ENCODE measurements at regions not wholly inside any gene's neighbourhood (a gene's known extent, or its start where the extent isn't known, plus 50 kb on each side); places are given as distances from the start of the nearest gene placed in this dataset.
"Not testable (repeated sequence)": the region's sequence is repeated elsewhere in the genome, so short reads cannot be mapped to it uniquely, and the experiment has no call there.

DNA sequence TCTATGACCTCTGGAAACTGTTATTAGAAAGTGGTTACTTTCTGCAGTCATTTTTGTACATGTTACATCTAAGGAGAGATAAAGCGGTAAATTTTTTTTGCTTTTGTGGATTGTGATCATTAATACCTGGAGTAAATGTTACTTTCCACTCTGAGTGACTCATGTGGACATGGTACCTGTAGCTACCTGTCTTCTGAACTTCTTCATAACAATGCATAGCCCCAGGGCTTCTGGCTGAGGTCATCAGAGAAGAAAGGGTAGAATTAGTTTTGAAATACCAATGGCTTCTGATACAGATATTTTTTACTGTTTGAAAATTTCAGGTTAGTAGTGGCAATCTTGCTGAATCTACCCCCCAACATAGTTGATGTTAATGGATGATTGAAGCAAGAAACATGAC is 489.3 kb downstream of the RWDD3 start:
- DNase-seq (ENCODE audit: low spot score) = no peak
- intact Hi-C loops (cut with DNase I) = no loop called here

DNA sequence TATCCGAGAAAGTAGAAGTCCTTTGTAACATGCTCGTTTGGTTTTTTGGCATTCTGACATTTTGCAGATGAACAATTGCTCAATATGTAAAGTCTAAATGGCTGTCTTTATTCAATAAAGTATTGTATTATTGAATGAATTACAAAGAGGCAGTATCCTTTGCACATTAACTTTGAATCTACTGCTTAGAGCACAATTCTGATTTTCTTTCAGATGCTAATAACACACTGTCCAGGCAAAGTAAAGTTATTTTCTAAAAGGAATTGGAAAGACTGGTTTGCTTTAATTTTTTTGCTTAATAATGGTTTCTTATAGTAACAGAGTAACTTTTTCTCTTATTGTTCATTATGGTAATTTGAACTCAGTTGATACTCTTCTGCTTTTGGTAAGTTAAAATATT is 494.8 kb downstream of the RWDD3 start:
- intact Hi-C loops (cut with DNase I) = no loop called here
- no peak for DNase-seq (ENCODE audit: low spot score)

GRCh38 chr1:95730986-95731385 is 497.0 kb downstream of the RWDD3 start:
- intact Hi-C loops (cut with DNase I) = no loop called here
- no peak for DNase-seq (ENCODE audit: low spot score)

GRCh38 chr1:95731466-95731865 is 497.5 kb downstream of the RWDD3 start:
- no peak for DNase-seq (ENCODE audit: low spot score)
- intact Hi-C loops (cut with DNase I) = no loop called here

GRCh38 chr1:95733031-95733430 is 499.0 kb downstream of the RWDD3 start:
- no peak for DNase-seq (ENCODE audit: low spot score)
- intact Hi-C loops (cut with DNase I) = no loop called here

GRCh38 chr1:95733671-95734070 is 499.7 kb downstream of the RWDD3 start:
- no peak for DNase-seq (ENCODE audit: low spot score)
- intact Hi-C loops (cut with DNase I) = no loop called here

- no peak for DNase-seq (ENCODE audit: low spot score)
- intact Hi-C loops (cut with DNase I) = no loop called here
Observed at GRCh38 chr1:95734560-95734959, 500.6 kb downstream of the RWDD3 start.

- intact Hi-C loops (cut with DNase I) = no loop called here
- DNase-seq (ENCODE audit: low spot score) = no peak
Observed at GRCh38 chr1:95742591-95743089, 508.6 kb downstream of the RWDD3 start.

DNA sequence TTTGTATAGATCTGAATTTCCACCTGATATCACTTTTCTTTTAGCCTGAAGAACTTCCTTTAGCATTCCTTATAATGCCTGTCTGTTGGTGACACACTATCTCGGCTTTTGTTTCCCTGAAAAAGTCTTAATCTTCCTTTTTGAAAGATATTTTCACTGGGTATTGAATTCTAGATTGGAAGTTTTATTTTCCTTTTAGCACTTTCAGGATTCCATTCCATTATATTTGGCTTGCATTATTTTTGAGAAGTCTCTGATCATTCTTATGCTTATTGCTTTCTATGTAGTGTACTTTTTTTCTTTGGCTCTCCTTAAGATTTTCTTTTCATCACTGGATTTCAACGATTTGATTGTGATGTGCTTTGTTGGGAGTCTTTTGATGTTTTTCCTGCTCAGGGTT is 510.7 kb downstream of the RWDD3 start:
- intact Hi-C loops (cut with DNase I) = no loop called here
- no peak for DNase-seq (ENCODE audit: low spot score)

DNA sequence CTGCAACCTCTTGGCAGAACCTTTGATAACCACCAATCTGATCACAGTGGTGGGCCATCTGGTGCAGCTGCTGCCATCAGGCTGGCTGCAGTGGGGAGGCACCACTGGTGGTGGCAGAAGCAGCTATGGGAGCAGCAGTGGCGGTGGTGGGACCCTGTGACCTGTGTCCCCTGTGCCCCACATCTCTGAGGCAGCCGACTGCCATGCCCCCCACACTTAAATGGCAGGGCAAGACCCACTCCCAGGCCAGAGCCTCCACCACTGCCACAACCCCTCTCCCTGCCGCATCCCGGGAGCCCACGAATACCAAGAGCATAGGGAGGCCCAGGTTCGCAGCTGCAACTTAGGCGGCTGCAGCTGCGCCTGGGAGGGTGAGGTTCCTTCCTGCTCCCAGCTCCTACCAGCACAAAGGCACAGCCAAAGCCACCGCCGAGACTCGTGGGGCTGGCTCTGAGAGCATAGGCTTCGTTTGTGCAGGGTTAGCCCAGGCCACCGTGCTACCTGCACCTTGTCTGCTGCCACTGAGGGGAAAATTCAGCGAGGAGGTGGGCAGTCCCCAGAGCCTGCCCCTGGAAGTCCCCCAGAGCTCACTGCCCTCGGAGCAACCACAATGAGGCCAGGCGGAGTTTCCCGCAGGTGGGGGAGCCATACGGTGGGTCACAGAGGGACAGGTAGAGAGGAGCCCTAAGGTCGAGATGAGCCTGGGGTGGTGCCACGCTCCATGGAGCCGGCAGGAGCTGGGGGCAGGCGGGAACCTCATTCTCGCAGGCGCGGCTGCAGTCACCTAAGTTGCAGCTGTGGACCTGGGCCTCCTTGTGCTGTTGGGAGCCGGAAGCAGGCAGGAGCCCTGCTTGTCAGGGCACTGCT is 518.7 kb downstream of the RWDD3 start:
- intact Hi-C loops (cut with DNase I) = no loop called here
- no peak for DNase-seq (ENCODE audit: low spot score)

DNA sequence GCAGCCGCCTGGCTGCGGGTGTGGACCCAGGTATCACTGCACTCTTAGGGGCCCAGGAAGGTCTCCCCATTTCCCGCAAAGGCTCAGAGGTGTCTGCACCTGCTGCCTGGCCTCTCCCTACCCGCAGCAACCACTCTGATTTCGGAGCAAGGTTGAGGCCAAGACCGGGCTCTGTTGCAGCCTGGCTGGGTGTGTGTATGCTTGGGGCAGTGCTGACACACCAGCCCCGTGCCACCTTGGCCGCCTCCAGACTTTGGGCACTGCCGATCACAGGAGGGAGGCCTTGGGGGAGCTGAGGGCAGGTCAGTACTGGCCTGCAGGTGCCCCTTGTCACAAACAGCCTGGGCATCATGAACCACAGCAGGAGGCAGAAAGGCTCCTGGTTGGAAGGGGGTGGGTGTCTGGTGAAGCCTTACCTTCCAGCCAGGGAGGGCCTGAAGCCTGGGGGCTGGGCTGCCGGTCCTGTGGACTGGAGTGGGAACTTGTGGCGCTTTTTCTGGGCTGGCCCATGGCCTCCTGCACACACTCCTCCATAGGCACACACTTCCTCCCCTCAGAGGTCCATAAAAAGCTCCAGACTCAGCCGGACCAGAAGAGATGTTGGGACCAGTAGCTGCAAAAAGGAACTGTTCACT is 519.5 kb downstream of the RWDD3 start:
- no peak for DNase-seq (ENCODE audit: low spot score)
- intact Hi-C loops (cut with DNase I) = no loop called here

DNA sequence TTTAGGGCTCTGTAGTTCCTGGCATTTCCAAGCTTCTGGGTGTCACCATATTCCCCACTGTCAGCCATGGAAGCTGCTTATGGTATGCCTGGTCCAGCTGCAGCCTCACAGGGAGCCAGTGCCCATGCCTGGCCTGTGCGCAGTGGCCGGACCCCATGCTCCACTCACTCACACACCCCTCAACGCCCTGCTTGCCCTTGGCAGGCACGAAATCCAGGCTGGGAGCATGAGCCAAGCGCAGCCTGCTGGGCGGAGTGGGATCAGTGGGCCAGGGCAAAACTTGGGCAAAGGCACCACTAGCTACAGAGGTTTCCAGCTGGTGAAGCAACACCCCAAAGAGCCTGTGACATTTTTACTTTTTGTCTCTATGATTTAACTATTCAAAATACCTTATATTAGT is 520.4 kb downstream of the RWDD3 start:
- intact Hi-C loops (cut with DNase I) = no loop called here
- DNase-seq (ENCODE audit: low spot score) = no peak

GRCh38 chr1:95766036-95766435 is 532.0 kb downstream of the RWDD3 start:
- intact Hi-C loops (cut with DNase I) = no loop called here
- no peak for DNase-seq (ENCODE audit: low spot score)

DNA sequence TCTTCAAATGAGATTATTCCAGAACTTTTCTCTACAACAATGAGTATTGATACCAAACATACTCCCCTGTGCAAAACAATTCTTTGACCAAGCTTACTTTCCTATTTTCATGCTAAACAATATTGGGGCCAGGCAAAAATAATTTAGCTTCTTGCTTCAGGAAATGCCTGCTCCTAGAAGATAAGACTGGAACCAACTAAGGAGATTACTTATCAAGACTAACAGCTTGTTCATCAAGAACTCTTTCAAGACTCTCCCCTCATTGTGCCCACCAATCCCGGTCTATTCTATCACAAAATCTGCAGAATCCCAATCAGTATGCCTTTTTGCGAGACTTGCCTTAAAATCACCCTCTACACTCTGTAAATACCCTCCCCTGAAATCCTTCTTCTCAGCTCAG is 536.6 kb downstream of the RWDD3 start:
- intact Hi-C loops (cut with DNase I) = no loop called here

DNA sequence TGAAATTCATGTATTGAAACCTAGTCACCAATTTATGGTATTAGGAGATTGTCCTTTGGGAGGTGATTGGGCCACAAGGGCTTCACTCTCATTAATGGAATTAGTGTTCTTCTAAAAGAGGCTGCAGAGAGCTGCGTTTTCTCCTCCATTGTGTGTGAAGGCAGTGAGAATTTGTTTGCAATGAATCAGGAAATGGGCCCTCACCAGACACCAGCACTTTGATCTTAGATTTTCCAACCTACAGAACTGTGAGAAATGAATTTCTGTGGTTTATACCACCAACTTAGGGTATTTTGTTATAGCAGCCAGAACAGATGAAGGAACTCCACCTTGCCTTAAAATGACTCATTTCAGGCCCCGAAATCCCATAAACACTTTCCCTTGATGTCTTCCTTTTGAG is 544.2 kb downstream of the RWDD3 start:
- intact Hi-C loops (cut with DNase I) = no loop called here
- no peak for DNase-seq (ENCODE audit: low spot score)

More for the DNA sequence above, 536.6 kb downstream of the RWDD3 start:
- DNase-seq (ENCODE audit: low spot score) = no peak

DNA sequence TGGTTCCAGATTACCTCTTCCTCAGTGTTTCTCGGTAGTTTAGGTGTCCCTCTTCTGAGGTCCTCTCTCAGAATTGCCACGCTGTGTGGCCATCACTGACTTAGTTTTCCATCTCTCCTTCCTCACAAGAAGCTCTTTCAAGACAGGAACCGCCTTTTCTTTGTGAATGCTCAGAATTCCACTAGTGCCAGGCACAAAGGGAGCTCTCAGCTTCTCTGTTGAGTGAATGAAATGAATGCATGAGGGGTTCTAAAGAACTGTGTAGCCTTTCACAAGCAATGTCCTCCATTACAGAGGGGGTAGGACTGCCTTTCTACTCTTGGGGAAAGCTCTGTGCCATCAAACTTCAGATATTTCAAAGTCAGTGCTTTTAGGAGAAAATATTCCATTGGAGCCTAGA is 546.8 kb downstream of the RWDD3 start:
- intact Hi-C loops (cut with DNase I) = no loop called here
- no peak for DNase-seq (ENCODE audit: low spot score)

DNA sequence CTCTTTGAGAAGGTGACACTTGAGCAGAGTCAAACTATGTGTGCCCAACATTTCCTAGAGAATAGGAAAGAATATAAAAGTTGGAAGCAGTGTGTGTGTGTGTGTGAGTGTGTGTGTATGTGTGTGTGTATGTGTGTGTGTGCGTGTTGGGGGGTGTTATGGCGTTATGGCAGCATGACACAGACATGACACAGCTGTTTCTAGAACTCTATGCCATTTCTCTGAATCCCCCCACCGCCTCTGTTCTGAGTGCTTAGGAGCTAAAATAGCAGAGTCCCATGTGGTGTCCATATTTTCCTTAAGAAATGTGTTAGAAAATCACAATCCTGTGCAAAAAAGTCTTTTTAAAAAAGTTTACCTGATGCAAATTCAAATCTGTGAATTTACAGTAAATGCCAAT is 556.1 kb downstream of the RWDD3 start:
- intact Hi-C loops (cut with DNase I) = no loop called here
- DNase-seq (ENCODE audit: low spot score) = no peak

DNA sequence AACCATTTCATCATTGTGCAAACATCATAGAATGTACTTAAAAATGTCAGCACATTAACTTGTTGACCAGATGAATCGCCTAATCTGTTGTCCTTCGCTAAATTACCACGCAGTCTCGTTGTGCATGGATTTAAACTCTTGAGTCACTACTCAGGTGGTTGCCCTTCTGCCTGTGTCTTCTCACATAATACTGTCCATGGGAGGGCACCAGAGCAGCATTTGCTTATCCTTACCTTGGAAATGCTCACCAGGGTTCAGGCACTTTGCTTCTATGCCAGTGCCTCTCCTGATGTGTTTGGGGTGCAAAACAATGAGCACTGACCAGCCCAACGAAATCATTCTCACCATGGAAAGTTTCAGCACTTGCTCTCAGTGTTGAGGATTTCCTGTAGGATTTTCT is 559.9 kb downstream of the RWDD3 start:
- DNase-seq (ENCODE audit: low spot score) = no peak
- intact Hi-C loops (cut with DNase I) = no loop called here

DNA sequence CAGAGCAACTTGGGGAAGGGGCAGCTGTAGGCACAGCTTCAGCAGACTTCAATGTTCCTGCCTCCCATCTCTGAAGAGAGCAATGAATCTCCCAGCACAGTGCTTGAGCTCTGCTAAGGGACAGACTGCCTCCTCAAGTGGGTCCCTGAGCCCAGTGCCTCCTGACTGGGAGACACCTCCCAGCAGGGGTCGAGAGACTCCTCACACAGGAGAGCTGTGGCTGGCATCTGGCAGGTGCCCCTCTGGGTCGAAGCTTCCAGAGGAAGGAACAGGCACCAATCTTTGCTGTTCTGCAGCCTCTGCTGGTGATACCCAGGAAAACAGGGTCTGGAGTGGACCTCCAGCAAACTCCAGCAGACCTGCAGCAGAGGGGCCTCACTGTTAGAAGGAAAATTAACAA is 563.8 kb downstream of the RWDD3 start:
- DNase-seq (ENCODE audit: low spot score); intact Hi-C loops (cut with DNase I): not testable (repeated sequence)

DNA sequence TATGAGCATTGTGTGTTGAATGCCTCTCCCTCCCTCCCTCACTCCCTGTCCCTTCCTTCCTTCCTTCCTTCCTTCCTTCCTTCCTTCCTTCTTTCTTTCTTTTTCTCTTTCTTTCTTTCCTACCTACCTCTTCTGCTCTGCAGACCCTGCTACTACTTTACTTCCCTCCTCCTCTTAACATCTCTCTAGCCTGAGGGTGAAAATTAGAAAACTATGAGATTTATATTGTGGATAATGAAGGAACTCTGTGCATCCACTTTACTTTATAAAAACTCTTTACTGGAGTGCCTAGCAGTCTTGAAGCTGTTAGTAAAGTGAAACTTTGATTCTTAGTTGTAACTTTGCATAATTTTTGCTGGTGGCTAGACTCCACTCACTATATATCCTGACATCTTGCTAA is 572.2 kb downstream of the RWDD3 start:
- no peak for DNase-seq (ENCODE audit: low spot score)
- intact Hi-C loops (cut with DNase I) = no loop called here

- no peak for DNase-seq (ENCODE audit: low spot score)
Observed at GRCh38 chr1:95809391-95809790, 575.4 kb downstream of the RWDD3 start.

More at GRCh38 chr1:95809391-95809790, 575.4 kb downstream of the RWDD3 start:
- intact Hi-C loops (cut with DNase I) = no loop called here

All from cardiac septum (tissue), 1 donor.